Mesothelial cell of epicardium (in vitro differentiated cells): ENCODE measurements at regions not wholly inside any gene's neighbourhood (a gene's known extent, or its start where the extent isn't known, plus 50 kb on each side); places are given as distances from the start of the nearest gene placed in this dataset.
"Not testable (repeated sequence)": the region's sequence is repeated elsewhere in the genome, so short reads cannot be mapped to it uniquely, and the experiment has no call there.

Source experiments
- DNase-seq, 2 experiments: peaks; one replicate each; pipeline ENCODE4 v3.0.0; 2021; ENCODE audit warnings: low spot score in 2 of 2; ENCODE audit not compliant: unreplicated experiment in 2 of 2
- H3K27ac Mint-ChIP-seq: 2 replicates; pipeline ENCODE4 v1.8.0; 2021; ENCODE audit warnings: mixed read lengths
- H3K27me3 Mint-ChIP-seq: 2 replicates; pipeline ENCODE4 v1.8.0; 2021; ENCODE audit warnings: low read depth, mixed read lengths
- H3K36me3 Mint-ChIP-seq: 2 replicates; pipeline ENCODE4 v1.8.0; 2021; ENCODE audit warnings: mixed read lengths
- H3K4me1 Mint-ChIP-seq: 2 replicates; pipeline ENCODE4 v1.8.0; 2021; ENCODE audit warnings: mixed read lengths
- H3K4me3 Mint-ChIP-seq: 2 replicates; pipeline ENCODE4 v1.8.0; 2021; ENCODE audit warnings: mild to moderate bottlenecking, moderate library complexity, mixed read lengths
- H3K9me3 Mint-ChIP-seq: 2 replicates; pipeline ENCODE4 v1.8.0; 2021; ENCODE audit warnings: mixed read lengths
- TF ChIP-seq, protein P1 (sequence below): fragments of 200-600 bp; sonication (generic); IDR thresholded peaks from one replicate; pipeline ENCODE4 v1.5.0; 2021; ENCODE audit warnings: antibody characterized with exemption; ENCODE audit not compliant: unreplicated experiment

DNA sequence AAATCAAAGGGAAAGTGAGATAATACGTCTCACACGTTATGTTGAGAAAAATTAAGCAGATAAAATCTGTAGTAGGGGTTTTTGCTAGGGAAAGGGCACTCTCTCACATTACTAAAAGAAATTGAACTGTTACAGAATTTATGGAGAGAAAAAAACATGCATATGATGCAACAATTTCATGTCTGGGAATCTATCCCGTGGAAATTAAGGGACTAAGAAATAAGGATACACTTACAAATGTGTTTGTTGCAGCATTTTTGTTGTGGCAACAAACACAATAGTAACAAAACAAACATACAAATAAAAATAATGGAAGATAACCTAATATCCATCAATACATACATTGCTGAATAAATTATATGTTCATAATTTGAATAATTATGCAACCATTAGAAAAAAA lies 96.3 kb upstream of the ZBED5 start:
- H3K27me3 Mint-ChIP-seq: peaks cover 22% of the 10 kb centered on the region
- DNase-seq: no peak
- TF ChIP-seq, protein P1, sequence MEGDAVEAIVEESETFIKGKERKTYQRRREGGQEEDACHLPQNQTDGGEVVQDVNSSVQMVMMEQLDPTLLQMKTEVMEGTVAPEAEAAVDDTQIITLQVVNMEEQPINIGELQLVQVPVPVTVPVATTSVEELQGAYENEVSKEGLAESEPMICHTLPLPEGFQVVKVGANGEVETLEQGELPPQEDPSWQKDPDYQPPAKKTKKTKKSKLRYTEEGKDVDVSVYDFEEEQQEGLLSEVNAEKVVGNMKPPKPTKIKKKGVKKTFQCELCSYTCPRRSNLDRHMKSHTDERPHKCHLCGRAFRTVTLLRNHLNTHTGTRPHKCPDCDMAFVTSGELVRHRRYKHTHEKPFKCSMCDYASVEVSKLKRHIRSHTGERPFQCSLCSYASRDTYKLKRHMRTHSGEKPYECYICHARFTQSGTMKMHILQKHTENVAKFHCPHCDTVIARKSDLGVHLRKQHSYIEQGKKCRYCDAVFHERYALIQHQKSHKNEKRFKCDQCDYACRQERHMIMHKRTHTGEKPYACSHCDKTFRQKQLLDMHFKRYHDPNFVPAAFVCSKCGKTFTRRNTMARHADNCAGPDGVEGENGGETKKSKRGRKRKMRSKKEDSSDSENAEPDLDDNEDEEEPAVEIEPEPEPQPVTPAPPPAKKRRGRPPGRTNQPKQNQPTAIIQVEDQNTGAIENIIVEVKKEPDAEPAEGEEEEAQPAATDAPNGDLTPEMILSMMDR: no peak
- H3K4me1 Mint-ChIP-seq: no peaks in the 10 kb centered on the region
- H3K4me3 Mint-ChIP-seq: no peak overlapping the region
- peaks cover 32% of the 10 kb centered on the region for H3K9me3 Mint-ChIP-seq
- peaks cover 3% of the 10 kb centered on the region for H3K36me3 Mint-ChIP-seq
- H3K27ac Mint-ChIP-seq: no peak overlapping the region

DNA sequence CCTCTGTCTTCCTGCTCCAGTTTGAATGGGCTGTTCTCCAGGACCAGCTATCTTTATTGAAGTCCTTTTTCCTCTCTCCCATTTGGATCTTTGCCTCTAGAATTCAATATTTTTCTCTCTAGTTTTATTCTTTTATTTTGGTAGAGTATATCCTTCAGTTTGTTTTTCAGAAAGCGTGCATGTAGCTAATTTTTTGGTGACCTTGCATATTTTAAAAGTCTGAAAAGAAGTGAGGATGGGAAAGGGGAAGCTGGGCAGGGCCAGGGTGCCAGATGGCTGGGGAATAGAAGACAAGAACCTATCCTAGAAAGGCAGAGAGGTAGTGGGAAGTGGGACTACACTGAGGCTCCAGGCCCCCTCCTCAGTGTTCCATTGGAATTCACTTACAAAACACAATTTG lies 95.0 kb upstream of the ZBED5 start:
- Mint-ChIP-seq H3K36me3 (peaks cover 3% of the 10 kb centered on the region), H3K4me1 (no peaks in the 10 kb centered on the region), H3K9me3 (peaks cover 36% of the 10 kb centered on the region), H3K27ac (no peak overlapping the region), H3K4me3 (no peak overlapping the region), H3K27me3 (peaks cover 25% of the 10 kb centered on the region)
- no peak for DNase-seq
- TF ChIP-seq, protein P1: no peak

DNA sequence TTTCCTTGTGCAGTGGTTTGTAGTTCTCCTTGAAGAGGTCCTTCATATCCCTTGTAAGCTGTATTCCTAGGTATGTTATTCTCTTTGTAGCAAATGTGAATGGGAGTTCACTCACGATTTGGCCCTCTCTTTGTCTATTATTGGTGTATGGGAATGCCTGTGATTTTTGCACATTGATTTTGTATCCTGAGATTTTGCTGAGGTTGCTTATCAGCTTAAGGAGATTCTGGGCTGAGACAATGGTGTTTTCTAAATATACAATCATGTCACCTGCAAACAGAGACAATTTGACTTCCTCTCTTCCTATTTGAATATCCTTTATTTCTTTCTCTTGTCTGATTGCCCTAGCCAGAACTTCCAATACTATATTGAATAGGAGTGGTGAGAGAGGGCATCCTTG lies 90.1 kb upstream of the ZBED5 start:
- not testable (repeated sequence) for H3K4me3 Mint-ChIP-seq, H3K36me3 Mint-ChIP-seq, DNase-seq, H3K27ac Mint-ChIP-seq
- peaks cover 12% of the 10 kb centered on the region for H3K4me1 Mint-ChIP-seq
- H3K27me3 Mint-ChIP-seq: peaks cover 21% of the 10 kb centered on the region
- H3K9me3 Mint-ChIP-seq: peaks cover 36% of the 10 kb centered on the region

DNA sequence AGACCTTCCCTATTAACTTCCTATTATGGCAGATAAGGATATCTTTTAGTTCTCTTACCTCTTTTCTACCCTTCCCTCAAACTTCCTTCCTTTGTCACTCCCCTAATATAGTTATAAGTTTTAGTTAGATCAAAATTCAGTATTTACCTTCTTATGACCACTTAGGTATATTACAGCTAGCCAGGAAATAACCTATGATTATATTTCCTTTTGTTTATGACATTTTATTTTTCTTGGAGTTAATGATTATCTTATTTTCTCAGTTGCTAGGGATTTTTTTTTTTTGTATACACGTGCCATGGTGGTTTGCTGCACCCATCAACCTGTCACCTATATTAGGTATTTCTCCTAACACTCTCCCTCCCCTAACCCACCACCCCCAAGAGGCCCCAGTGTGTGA lies 88.2 kb upstream of the ZBED5 start:
- Mint-ChIP-seq H3K4me1 (peaks cover 12% of the 10 kb centered on the region), H3K27me3 (peaks cover 18% of the 10 kb centered on the region), H3K9me3 (peaks cover 33% of the 10 kb centered on the region), H3K4me3 (no peak overlapping the region), H3K27ac (peak overlapping the region; percentile 9), H3K36me3 (peaks cover 3% of the 10 kb centered on the region)
- TF ChIP-seq, protein P1: no peak
- no peak for DNase-seq

DNA sequence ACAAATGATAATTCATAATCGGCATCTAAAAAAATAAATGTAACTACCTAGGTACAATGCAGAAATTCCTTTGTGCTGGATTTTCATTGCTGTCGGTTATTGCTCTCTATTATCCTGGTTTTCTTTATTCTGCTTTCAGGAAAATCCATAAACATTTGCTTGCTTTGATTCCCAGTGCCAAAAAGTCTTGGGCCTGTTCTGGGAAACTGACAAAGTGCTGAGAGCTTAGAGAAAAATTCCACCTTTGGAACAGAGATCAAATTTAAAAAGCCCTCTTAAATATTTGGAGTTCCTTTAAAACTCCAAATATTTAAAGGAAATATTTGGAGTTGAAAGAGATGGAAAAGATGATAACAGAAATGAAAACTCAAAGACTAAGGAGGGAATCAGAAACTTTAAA lies 87.3 kb upstream of the ZBED5 start:
- TF ChIP-seq, protein P1: no peak
- no peak overlapping the region for H3K4me3 Mint-ChIP-seq
- peaks cover 26% of the 10 kb centered on the region for H3K9me3 Mint-ChIP-seq
- peak overlapping the region; percentile 17 for H3K27ac Mint-ChIP-seq
- peaks cover 11% of the 10 kb centered on the region for H3K27me3 Mint-ChIP-seq
- peaks cover 3% of the 10 kb centered on the region for H3K36me3 Mint-ChIP-seq
- peaks cover 12% of the 10 kb centered on the region for H3K4me1 Mint-ChIP-seq
- no peak for DNase-seq

DNA sequence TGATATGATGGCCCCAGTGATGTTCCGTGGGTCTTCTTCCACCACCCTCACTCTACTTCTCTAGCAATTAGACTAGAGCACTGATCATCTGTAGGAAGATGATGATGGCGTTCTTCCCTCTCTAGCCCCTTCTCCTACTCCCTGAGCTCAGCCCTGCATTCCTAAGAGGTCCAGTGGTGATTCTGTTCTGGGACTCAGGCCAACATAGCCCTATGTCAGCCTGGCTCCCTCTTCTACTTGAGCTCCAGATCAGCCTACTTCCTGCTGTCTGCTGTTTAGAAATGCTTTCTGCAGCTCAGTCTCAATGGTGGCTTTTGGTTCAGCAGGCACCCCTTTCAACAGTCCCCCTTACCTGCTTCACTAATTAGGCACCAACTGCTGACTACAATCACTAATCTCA lies 86.1 kb upstream of the ZBED5 start:
- H3K27me3 Mint-ChIP-seq: peaks cover 4% of the 10 kb centered on the region
- no peak overlapping the region for H3K4me3 Mint-ChIP-seq
- H3K9me3 Mint-ChIP-seq: peaks cover 14% of the 10 kb centered on the region
- peak overlapping the region; percentile 39 for H3K27ac Mint-ChIP-seq
- TF ChIP-seq, protein P1: no peak
- DNase-seq: no peak
- peaks cover 12% of the 10 kb centered on the region for H3K4me1 Mint-ChIP-seq
- H3K36me3 Mint-ChIP-seq: no peaks in the 10 kb centered on the region
